CD14-positive monocyte (primary cell): ENCODE measurements at regions not wholly inside any gene's neighbourhood (a gene's known extent, or its start where the extent isn't known, plus 50 kb on each side); places are given as distances from the start of the nearest gene placed in this dataset.

ENCODE experiments used
- DNase-seq, 3 donors: peaks; one replicate each; pipeline ENCODE4 v3.0.0-alpha.2; 2011 to 2022
- H2AFZ ChIP-seq: 2 replicates; pipeline ENCODE4 v1.6.0; 2012; ENCODE audit warnings: mild to moderate bottlenecking, low read depth, low read length, inconsistent platforms; ENCODE audit not compliant: insufficient read depth, poor library complexity, severe bottlenecking
- H3K27ac ChIP-seq, 2 donors: 1 replicate in 1 of 2; 2 replicates in 1 of 2; pipeline ENCODE4 v1.5.1; 2012 to 2013; ENCODE audit warnings: low read length in 2 of 2, control low read depth in 1 of 2, inconsistent platforms in 1 of 2, low read depth in 1 of 2, mild to moderate bottlenecking in 1 of 2
- H3K27me3 ChIP-seq, 2 donors: one replicate each; pipeline versions ENCODE4 v1.6.0 to v1.6.1; 2011 to 2013; ENCODE audit warnings: low read length in 2 of 2; ENCODE audit not compliant: control insufficient read depth in 2 of 2, insufficient read depth in 2 of 2
- H3K36me3 ChIP-seq, 2 donors: replicated peaks in 1 of 2; 1 replicate in 1 of 2; 2 replicates in 1 of 2; pipeline versions ENCODE4 v1.5.1 to v1.6.1; 2012 to 2013; ENCODE audit warnings: low read length in 2 of 2, control low read depth in 1 of 2, inconsistent platforms in 1 of 2, mild to moderate bottlenecking in 1 of 2; ENCODE audit not compliant: insufficient read depth in 2 of 2, control insufficient read depth in 1 of 2
- H3K4me1 ChIP-seq, 2 donors: 1 replicate in 1 of 2; 2 replicates in 1 of 2; pipeline versions ENCODE4 v1.5.1 to v1.6.1; 2012 to 2013; ENCODE audit warnings: low read length in 2 of 2, control low read depth in 1 of 2, inconsistent platforms in 1 of 2, mild to moderate bottlenecking in 1 of 2, moderate library complexity in 1 of 2; ENCODE audit not compliant: insufficient read depth in 2 of 2, control insufficient read depth in 1 of 2
- H3K4me2 ChIP-seq: replicated peaks from 2 replicates; pipeline ENCODE3; 2012; ENCODE audit warnings: low read length, moderate library complexity, mild to moderate bottlenecking; ENCODE audit not compliant: poor library complexity, severe bottlenecking; ENCODE audit errors: extremely low read depth
- H3K4me3 ChIP-seq, 3 experiments: fragments of 200-600 bp in 1 of 3; sonication (generic) in 1 of 3; replicated peaks in 1 of 3; 1 replicate in 2 of 3; 2 replicates in 1 of 3; pipeline ENCODE4 v1.5.1; 2011 to 2013; ENCODE audit warnings: low read length in 3 of 3, mild to moderate bottlenecking in 3 of 3, control low read depth in 2 of 3, low read depth in 2 of 3, inconsistent platforms in 1 of 3, moderate library complexity in 1 of 3
- H3K79me2 ChIP-seq: 2 replicates; pipeline ENCODE4 v1.6.0; 2012; ENCODE audit warnings: mild to moderate bottlenecking, control low read depth, inconsistent platforms, low read length, moderate library complexity; ENCODE audit not compliant: insufficient read depth
- H3K9ac ChIP-seq: 2 replicates; pipeline ENCODE4 v1.6.0; 2017; ENCODE audit warnings: low read length, mild to moderate bottlenecking; ENCODE audit not compliant: insufficient read depth, poor library complexity, severe bottlenecking
- H3K9me3 ChIP-seq, 2 donors: replicated peaks in 1 of 2; 1 replicate in 1 of 2; 2 replicates in 1 of 2; pipeline versions ENCODE4 v1.5.1 to v1.6.1; 2012 to 2013; ENCODE audit warnings: low read length in 2 of 2, control low read depth in 1 of 2; ENCODE audit not compliant: control insufficient read depth in 1 of 2, insufficient read depth in 1 of 2
- H4K20me1 ChIP-seq: 2 replicates; pipeline ENCODE4 v1.6.0; 2012; ENCODE audit warnings: mild to moderate bottlenecking, low read length, control low read depth, moderate library complexity; ENCODE audit not compliant: insufficient read depth
- H3K27ac Mint-ChIP-seq, 7 donors: one replicate each; pipeline ENCODE4 v1.8.0; 2020; ENCODE audit warnings: mild to moderate bottlenecking in 7 of 7, mixed read lengths in 7 of 7, moderate library complexity in 6 of 7, inconsistent platforms in 2 of 7
- H3K27me3 Mint-ChIP-seq, 3 donors: one replicate each; pipeline ENCODE4 v1.8.0; 2021 to 2022; ENCODE audit warnings: low read depth in 3 of 3, mild to moderate bottlenecking in 3 of 3, mixed read lengths in 3 of 3, moderate library complexity in 3 of 3, inconsistent platforms in 1 of 3
- H3K36me3 Mint-ChIP-seq, 2 donors: one replicate each; pipeline ENCODE4 v1.8.0; 2020; ENCODE audit warnings: mixed read lengths in 2 of 2, inconsistent platforms in 1 of 2, mild to moderate bottlenecking in 1 of 2
- H3K4me1 Mint-ChIP-seq: one replicate; pipeline ENCODE4 v1.8.0; 2020; ENCODE audit warnings: mild to moderate bottlenecking, mixed read lengths
- H3K4me3 Mint-ChIP-seq, 2 donors: one replicate each; pipeline ENCODE4 v1.8.0; 2020; ENCODE audit warnings: mild to moderate bottlenecking in 2 of 2, mixed read lengths in 2 of 2, moderate library complexity in 1 of 2
- H3K9me3 Mint-ChIP-seq, 7 donors: one replicate each; pipeline ENCODE4 v1.8.0; 2020 to 2022; ENCODE audit warnings: mixed read lengths in 7 of 7, mild to moderate bottlenecking in 6 of 7, moderate library complexity in 6 of 7, inconsistent platforms in 2 of 7
- WGBS: methylation state at CpG from one replicate; pipeline ENCODE4 v1.1.5; 2013; ENCODE audit warnings: missing lambda C conversion rate; ENCODE audit not compliant: insufficient coverage; 5-methylcytosine and 5-hydroxymethylcytosine counted together
- intact Hi-C, 2 donors: fragments of 100-400 bp; cut with micrococcal nuclease; formaldehyde crosslinking; loops; one replicate each; pipeline versions ENCODE4 v1.15.0 to v1.15.1; 2023
- TF ChIP-seq, protein P1 (sequence below): fragments of 200-600 bp; IDR thresholded peaks from one replicate; pipeline ENCODE4 v1.8.0; 2022; ENCODE audit warnings: antibody characterized with exemption, mild to moderate bottlenecking

DNA sequence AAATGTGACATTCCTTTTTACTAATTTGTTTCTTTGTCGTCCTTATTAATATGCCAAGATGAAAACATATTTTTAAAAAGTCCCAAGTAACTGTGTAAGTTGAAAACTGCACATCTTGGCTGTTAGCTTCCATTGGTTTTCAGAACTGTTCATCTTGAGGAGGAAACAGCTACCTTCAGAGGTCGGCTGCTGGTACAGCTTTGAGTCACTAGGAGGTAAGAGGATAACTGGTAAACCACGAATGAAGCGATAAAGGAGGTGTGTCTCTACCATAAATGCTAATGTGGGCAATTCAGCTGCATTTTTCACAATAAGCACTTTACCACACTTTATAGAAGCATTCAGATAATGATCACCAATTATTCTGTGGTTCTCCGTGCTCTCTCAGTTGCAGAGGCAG, 137.5 kb upstream of the KRAS start:
- TF ChIP-seq, protein P1, sequence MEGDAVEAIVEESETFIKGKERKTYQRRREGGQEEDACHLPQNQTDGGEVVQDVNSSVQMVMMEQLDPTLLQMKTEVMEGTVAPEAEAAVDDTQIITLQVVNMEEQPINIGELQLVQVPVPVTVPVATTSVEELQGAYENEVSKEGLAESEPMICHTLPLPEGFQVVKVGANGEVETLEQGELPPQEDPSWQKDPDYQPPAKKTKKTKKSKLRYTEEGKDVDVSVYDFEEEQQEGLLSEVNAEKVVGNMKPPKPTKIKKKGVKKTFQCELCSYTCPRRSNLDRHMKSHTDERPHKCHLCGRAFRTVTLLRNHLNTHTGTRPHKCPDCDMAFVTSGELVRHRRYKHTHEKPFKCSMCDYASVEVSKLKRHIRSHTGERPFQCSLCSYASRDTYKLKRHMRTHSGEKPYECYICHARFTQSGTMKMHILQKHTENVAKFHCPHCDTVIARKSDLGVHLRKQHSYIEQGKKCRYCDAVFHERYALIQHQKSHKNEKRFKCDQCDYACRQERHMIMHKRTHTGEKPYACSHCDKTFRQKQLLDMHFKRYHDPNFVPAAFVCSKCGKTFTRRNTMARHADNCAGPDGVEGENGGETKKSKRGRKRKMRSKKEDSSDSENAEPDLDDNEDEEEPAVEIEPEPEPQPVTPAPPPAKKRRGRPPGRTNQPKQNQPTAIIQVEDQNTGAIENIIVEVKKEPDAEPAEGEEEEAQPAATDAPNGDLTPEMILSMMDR: no peak
- no peak for DNase-seq
- H3K36me3 ChIP-seq: no peaks in the 10 kb centered on the region
- peaks cover 0 to 2% (median 0%) of the 10 kb centered on the region in 7 donors for H3K9me3 Mint-ChIP-seq
- no peak overlapping the region for H3K4me3 ChIP-seq
- intact Hi-C loops: no loop called here
- peaks cover 20 to 25% of the 10 kb centered on the region in 2 donors for H3K4me1 ChIP-seq
- no peaks in the 10 kb centered on the region for H3K79me2 ChIP-seq
- peaks cover 0 to 5% (median 2%) of the 10 kb centered on the region in 3 donors for H3K27me3 Mint-ChIP-seq
- H3K4me3 Mint-ChIP-seq: no peak overlapping the region
- peak overlapping the region; percentile 6 for H2AFZ ChIP-seq
- peaks cover 19% of the 10 kb centered on the region for H3K4me1 Mint-ChIP-seq
- 100% methylated on average over 1 of the region's 5 CpGs for whole genome bisulfite sequencing
- no peak overlapping the region for H3K27ac ChIP-seq
- H3K9ac ChIP-seq: no peak overlapping the region
- H3K36me3 Mint-ChIP-seq: no peaks in the 10 kb centered on the region
- H3K9me3 ChIP-seq: no peaks in the 10 kb centered on the region
- H4K20me1 ChIP-seq: no peaks in the 10 kb centered on the region
- no peak overlapping the region for H3K27ac Mint-ChIP-seq
- no peaks in the 10 kb centered on the region for H3K27me3 ChIP-seq
- no peak overlapping the region for H3K4me2 ChIP-seq

GRCh38 chr12:25387732-25388050, 137.0 kb upstream of the KRAS start:
- Histone ChIP-seq H2AFZ (no peak overlapping the region), H3K4me2 (no peak overlapping the region), H3K9ac (no peak overlapping the region), H3K27ac (no peak overlapping the region), H3K9me3 (no peaks in the 10 kb centered on the region), H3K36me3 (no peaks in the 10 kb centered on the region), H3K4me1 (peaks cover 20 to 25% of the 10 kb centered on the region in 2 donors), H3K79me2 (no peaks in the 10 kb centered on the region), H3K4me3 (no peak overlapping the region), H3K27me3 (no peaks in the 10 kb centered on the region), H4K20me1 (no peaks in the 10 kb centered on the region)
- H3K4me3 Mint-ChIP-seq: no peak overlapping the region
- no peak for DNase-seq
- peaks cover 0 to 2% (median 0%) of the 10 kb centered on the region in 7 donors for H3K9me3 Mint-ChIP-seq
- intact Hi-C loops: no loop called here
- H3K27ac Mint-ChIP-seq: peak overlapping the region in 2 of 7 donors; percentile 75 to 100
- TF ChIP-seq, protein P1: peak; percentile 52
- peaks cover 0 to 5% (median 2%) of the 10 kb centered on the region in 3 donors for H3K27me3 Mint-ChIP-seq
- no peaks in the 10 kb centered on the region for H3K36me3 Mint-ChIP-seq
- H3K4me1 Mint-ChIP-seq: peaks cover 22% of the 10 kb centered on the region
- WGBS: no CpG with 5 or more reads among the region's 3 CpGs
